OCI-M2 (cell line): ENCODE measurements at regions not wholly inside any gene's neighbourhood (a gene's known extent, or its start where the extent isn't known, plus 50 kb on each side); places are given as distances from the start of the nearest gene placed in this dataset.
"Not testable (repeated sequence)": the region's sequence is repeated elsewhere in the genome, so short reads cannot be mapped to it uniquely, and the experiment has no call there.

ENCODE experiments used
- DNase-seq: peaks from one replicate; lab custom pipeline; 2025; ENCODE audit not compliant: unreplicated experiment; lab: John Stamatoyannopoulos, UW

DNA sequence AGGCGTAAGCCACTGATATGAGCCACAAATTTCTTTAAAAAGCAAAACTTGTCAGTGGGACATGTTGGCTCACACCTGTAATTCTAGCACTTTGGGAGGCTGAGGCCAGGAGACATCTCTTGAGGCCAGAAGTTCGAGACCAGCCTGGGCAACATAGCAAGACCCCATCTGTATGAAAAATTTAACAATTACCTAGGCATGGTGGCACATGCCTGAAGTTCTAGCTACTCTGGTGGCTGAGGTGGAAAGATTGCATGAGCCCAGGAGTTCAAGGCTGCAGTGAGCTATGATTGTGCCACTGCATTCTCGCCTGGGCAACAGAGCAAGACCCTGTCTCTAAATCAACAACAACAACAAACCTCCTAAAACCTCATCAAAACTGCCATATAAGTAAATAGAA is 147.6 kb upstream of the BARHL2 start:
- no peak for DNase-seq

DNA sequence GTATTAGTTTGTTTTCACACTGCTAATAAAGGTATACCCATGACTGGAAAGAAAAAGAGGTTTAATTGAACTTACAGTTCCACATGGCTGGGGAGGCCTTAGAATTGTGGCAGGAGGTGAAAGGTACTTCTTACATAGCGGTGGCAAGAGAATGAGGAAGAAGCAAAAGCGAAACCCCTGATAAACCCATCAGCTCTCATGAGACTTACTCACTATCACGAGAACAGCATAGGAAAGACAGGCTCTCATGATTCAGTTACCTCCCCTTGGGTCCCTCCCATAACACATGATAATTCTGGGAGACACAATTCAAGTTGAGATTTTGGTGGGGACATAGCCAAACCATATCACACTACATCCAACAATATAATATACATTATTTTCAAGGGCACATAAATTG is 145.7 kb upstream of the BARHL2 start:
- no peak for DNase-seq

DNA sequence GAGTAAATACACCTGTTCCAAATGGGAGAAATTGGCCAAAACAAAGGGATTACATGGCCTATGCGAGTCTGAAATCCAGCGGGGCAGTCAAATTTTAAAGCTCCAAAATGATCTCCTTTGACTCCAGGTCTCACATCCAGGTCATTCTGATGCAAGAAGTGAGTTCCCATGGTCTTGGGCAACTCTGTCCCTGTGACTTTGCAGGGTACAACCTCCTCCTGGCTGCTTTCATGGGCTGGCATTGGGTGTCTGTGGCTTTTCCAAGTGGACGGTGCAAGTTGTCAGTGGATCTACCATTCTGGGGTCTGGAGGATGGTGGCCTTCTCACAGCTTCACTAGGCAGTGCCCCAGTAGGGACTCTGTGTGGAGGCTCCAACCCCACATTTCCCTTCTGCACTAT is 144.3 kb upstream of the BARHL2 start:
- DNase-seq: not testable (repeated sequence)

DNA sequence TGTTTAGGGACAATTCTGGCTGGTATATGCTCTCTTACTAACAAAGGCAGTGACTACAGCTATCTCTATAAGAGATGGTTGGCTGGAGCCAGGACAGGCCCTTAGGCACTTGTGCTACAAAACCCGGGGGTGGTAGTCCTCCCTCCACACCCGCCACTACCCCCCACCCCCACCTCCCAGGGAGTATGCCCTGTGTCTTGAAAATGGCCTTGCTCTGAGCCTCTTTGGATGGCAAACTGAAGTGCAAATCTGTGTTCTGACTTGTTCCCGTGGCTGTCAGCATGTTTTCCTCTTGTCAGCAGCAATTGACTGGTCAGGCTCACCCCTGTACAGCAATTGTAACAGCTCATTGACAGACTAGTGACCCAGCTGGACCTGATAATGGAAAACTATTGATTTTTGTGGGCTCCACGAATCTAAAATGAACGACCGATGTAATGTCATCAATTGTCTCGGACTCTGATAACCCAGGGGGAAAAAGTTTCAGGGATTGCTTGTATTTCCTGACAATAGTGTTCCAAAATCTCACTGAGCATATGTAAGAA is 139.4 kb upstream of the BARHL2 start:
- DNase-seq: no peak

DNA sequence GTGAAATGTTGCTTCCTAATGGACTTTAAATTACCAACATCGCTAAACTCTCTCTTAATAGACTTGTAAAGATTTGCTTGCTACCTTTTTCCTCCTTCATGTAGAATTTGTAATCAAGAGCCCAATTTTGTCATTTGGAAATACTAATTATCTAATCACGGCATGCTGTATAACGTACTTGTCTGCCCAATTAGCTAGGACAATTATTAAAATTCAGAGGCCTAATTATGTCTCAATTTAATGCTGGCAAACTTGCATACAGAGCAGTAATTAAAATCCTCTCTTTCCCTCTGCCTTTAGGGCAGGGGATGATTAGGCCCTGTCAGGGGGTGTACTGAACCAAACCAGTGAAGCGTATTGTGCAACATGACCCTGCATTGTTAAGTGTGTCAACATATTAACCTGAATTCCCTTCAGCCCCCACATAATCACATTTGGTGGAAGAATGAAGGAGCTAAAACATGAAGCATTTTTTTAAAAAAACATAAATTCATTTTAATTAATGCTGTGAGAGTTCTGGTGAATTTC is 137.4 kb upstream of the BARHL2 start:
- DNase-seq: no peak

DNA sequence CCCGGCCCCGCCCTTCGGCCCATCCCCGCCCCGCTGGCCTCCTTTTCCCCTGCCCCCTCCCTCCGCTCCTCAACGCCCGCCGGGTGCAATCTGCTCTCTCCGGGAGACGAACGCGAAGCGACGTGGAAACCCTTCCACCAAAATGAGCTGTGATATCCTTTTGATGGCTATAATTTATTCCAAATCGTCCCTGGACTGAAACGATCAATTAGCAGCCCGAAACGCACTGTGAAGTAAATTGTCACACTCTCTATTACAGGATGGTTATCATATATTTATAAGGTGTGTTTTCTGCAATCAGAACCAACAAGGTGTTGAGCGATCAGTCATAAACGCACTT is 134.6 kb upstream of the BARHL2 start:
- DNase-seq: no peak

DNA sequence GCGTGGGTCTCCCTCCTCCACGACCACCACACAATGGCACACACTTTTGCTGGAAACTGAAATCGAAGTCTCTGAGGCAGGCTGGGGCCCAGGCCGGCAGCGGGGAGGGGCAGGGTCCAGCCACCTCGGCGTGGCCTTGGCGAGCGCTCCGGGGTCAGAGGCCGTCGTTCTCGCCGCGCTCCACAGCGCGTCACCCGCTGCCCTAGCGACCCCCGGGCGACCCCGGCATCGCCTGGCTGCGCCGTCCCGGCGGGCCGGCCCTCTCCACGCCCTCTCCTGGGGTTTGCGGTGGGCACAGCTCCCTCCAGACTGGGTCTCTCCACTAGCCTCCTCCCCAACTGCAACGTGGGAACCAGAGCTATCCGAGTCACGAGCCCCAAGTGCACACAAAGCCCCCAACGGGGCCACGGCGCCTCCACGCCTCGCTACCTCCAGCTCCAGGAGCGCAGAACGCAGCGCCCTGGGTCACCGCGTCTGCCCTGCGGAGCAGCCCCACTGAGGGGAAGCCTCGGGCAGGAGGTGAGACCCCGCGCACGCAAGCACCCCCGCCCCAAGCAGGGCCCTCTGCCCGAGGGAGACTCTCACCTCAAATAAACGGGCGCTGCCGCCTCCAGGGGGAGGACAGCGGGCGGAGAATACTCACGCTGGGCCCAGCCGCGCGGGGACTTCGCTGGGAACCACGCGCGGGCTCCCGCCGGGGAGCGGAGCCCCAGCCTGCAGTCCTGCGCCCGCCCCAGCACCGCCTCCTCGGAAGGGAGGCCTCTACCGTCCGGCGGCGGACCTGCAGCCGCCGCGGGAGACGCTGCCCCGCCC is 134.0 kb upstream of the BARHL2 start:
- DNase-seq: no peak

DNA sequence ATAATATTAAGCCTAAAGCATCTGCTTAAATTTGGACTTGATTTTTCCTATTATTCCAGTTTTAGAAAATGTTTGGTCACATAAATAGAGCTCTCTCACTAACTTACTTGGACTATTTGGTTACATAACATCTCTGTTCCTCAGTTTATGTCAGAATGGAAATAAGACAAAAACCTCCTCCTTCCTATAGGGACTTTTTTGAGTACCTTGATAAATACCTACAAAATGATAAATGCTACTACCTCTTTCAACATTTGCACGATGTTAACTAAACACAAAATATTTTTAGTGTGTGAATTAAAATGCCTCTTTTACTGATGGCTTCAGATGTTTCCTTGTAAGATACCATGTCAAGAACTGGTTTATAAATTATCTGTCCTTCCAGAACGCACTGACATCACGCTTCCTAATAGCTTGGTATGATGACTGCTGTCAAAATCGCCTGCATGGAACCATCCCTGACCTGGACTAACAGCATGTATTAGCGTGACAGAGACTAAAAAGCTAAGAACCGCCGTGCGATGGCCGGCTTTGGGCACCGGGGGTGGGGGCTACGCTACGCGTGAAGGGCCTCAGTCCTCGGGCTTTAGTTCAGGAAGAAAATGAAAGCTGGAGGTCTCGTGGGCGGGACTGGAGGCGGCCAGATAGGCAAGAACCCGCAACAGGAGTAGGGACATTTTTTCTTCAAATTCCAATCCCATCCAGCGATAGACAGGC is 133.2 kb upstream of the BARHL2 start:
- no peak for DNase-seq

DNA sequence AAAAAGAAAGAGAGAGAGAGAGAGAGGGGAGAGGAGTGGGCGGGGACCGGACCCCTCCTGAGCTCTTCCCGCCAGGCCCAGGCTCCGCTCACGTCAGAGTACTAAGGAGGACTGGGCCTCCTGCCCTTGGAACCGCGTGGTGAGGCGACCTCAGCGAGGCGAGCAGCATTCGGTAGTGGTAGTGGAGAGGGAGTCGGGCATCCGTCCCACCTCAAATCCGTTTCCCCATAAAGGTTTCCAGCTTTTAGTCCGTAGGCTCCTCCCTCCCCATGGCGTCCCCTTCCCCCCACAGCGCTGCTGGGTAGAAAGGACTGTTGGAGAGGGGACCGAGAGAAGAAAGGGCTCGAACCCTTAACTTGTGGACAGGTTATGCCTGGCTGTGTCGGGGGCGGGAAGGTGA is 124.4 kb upstream of the BARHL2 start:
- no peak for DNase-seq

DNA sequence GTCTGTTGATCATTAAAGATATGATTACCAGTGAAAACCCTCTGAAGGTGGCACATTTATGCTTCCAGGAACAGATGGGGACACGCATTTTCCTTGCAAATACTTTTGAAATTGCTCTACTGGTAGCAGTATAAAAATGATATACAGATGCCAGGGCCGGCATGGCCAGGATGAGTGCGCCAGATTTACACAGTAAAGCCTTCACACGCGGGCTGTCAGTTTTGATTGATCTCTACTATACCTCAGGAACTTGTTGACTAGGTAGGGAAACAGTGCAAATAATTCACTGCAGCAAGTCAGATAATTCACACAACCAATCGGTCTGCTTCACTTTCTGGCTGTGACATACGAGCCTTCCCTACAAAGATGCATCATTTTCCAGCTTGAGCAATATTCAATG is 123.2 kb upstream of the BARHL2 start:
- no peak for DNase-seq

DNA sequence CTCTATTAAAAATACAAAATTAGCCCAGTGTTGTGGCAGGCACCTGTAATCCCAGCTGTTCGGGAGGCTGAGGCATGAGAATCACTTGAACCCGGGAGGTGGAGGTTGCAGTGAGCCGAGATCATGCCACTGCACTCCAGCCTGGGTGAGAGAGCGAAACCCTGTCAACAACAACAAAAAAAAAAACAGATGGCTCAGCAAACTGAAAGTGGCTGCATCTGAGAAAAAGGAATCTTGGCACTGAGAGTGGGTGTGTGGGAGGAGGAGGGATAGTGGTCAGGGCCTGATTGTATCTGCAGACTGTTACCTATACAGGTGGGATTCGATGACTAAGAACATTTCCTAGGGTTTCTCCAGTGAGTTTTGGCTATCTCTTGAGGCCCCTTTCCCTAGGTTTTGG is 122.2 kb upstream of the BARHL2 start:
- no peak for DNase-seq

DNA sequence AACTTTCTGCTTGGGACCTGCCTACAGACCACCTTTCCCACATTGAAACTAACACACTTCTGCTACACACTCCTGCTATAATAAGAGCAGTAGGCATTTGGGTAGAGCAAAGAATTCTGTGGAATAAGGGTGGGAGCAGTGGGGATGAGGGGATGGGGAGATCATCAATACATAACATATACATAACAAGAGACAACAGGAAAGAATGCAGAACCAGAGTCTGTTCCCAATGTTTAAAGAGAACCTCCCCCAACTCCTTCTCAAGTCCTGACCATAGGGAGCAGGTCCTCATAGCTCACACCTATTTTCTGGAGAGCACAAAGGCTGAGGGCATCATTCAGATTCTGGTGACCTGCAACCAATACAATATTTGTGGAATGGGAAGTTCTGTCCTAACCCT is 121.6 kb upstream of the BARHL2 start:
- no peak for DNase-seq

DNA sequence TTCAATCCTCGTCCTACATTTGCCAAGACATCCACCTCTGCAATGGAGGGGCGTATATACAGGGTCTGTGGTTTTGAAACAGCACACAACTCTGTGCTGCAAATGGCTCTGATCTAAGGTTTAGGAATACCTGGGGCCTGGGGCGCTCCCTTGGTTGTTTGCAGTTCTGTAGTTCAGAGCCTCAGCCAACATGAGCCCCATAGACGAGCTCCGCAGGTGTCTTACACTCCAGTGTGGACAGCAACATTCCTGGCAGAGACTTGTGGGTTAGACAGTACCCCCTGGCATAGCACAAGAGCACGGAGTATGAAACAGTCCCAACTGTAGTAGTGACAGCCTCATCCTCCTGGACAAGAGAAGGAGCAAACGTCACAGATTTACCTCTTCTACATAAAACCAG is 120.3 kb upstream of the BARHL2 start:
- DNase-seq: no peak

DNA sequence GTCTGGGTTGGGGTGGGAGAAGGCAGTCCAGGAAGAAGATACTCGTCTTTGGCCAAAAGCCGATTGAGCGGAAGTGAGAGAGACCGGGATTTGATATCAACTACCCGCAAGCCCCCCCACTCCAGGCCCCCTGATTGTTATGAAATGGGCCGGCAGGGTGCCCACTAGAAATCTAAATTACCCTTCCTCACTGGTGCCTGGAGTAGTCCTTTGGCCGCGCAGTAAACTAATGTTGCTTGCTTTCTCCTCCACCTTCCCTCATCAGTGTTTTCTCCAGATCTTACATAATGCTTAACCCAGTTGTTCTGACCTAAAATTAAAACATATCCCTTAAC is 119.2 kb upstream of the BARHL2 start:
- DNase-seq: no peak

DNA sequence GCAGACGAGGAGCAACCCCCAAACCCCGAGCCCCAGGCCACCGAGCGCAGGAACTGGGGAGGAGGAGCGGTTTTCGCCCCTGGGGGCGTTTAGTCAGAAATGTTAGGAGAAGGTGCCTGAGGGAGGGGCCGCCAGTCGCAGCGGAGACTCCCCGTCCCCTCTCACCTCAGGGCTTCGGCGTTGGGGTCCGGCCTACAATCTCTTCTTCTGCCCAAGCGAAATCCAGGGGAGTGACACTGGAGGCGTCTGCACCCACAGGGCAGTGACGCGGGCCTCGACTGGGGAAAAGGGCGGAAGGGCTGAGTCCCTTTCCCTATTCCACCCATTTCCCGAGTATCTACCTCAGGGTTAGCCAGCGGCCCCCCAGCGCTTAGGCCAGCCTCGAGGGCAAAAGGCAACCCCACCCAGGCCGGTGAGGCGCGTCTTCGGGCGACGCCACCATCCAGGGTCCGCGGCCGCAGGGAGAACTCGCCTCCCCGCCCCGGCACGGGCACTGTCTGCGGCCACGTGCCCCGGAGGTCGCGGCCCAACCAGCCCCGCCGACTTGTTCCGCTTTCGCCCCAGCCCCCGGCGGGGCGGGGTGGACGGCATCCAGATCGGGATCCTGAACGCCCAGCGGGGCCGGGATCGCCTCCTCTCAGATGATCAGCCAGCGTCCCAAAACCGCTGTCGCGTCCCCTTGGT is 118.7 kb upstream of the BARHL2 start:
- DNase-seq: no peak

DNA sequence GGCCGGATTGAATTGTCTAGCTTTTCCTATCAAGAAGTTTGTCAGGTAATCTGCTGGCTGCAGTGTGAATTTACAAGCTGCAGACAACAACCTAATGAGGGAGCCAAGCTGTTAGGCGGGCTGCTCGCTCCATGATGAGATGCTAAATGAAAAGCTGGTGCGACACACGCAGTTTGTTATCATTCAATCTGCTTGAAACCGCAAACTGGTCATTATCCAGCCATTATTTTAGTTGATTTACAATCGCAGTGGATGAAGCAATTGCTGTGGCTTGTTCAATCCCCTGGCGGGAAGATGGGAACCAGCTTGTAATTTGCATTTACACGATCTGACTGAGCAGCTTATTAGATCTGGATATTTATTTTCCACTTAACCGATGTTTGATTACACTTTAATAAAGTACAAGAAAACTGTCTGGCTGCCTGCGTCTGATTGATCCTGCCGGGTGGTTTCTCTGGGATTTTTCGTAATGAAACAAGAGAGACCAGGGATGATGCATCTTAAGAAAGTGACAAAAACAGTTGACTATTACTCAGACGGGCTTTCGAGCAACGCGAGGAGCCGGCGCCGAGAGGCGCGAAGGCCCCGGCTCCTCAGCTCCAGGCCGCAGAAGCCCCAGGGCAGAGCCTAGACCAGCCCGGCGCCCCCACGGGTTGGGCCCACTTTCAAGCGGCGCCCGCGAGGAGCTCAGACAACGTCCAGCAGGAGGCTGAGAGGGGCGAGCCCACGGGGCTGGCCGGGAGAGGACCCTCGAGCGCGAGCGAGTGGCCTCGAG is 118.0 kb upstream of the BARHL2 start:
- DNase-seq: no peak

DNA sequence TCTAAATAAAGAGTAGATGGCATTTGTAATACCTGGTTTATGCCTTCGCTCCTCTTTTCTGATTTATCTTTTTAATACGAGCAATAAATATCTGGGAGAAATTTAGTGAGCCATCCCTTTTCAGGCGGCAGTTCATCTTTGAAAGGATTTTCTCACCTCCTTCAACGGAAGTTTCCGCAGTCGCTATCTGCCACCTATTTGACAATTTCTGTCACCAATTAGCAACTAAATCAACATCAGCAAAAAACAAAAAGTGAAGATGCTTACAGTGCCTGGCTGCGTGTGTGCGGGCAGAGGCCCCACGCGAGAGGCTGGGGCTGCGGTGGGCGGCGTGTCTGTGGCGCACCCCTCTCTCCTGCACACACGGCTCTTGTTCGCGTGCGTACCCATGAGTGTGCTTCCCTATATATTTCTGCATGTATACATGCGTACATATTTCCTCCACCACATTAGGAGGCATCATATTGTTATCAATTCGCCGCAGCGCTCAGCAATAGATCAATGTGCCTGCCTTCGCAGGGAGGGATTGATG is 117.3 kb upstream of the BARHL2 start:
- no peak for DNase-seq

DNA sequence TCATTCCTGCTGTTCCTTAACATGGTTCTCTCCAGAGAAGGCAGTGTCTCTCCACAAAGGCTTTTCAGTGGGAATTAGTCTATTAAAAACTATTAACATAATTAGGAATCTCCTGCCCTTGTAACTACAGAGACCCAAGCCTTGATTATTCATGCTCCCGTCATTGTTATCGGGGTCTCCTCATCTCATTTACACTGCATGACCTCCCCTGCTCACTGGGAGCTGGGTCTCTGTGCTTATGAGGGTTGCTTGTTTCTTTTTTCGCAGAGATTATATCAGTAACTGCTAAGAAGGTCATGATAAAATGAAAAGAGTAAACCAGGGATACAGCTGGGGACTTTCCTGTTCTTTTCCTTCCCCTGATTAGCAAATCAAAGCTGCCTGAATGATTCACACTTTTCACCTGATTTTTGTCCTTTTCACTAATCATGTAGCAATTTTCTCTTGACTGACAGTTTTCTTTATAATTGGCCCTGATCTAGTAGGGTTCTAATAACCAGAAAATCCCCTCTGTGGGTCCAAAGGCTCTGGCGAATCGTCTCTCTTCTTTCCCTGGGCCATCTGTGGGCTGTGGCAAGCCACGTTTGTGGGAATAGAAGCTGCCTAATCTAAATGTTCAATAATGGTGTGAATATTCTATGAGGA is 116.5 kb upstream of the BARHL2 start:
- no peak for DNase-seq

DNA sequence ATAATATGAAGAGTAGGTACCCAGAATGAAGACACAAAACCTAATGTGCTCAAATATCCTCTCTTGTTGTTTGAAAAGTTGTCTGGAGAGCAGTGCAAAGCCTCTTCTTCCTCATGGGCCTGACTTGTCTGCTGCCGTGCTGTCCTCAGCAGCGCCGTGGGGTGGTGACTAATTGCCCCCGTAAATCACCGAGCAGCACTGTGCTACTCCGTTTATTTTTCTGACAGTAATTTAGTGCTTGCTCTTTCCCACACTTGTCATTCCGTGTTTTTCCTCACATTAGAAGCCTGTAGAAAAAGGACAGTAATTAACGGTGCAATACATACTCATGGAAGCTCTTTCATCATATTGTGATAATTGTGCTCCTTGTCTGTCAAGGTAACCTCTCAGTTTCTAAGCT is 114.8 kb upstream of the BARHL2 start:
- DNase-seq: no peak

DNA sequence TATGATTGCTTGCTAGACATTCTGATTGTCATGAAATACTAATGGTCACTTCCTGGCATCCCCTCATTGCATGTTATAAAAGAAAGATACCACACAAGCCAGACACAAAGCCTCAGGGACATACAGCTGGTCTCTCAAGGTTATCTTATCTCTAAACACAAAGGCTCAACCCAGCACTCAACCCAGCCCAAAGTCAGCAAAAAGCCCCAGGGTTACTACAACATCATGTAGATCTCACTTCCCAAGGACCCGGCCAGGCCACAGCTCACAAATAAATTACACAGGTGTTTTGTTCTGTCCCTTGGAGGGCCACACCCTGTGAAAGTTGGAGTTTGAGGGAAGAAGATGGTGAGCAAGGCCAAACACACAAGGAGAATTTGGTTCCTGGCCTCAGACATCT is 109.7 kb upstream of the BARHL2 start:
- DNase-seq: no peak
